Endothelial cell (in vitro differentiated cells): ENCODE measurements at regions not wholly inside any gene's neighbourhood (a gene's known extent, or its start where the extent isn't known, plus 50 kb on each side); places are given as distances from the start of the nearest gene placed in this dataset.

Experiments
- DNase-seq: peaks from one replicate; pipeline ENCODE4 v3.0.0; 2021; ENCODE audit warnings: low spot score
- H3K27ac Mint-ChIP-seq: one replicate; pipeline ENCODE4 v1.8.0; 2021; ENCODE audit warnings: mixed read lengths, inconsistent platforms; ENCODE audit not compliant: unreplicated experiment
- H3K27me3 Mint-ChIP-seq: one replicate; pipeline ENCODE4 v1.8.0; 2021; ENCODE audit warnings: mild to moderate bottlenecking, moderate library complexity, mixed read lengths, inconsistent platforms; ENCODE audit not compliant: unreplicated experiment
- H3K36me3 Mint-ChIP-seq: one replicate; pipeline ENCODE4 v1.8.0; 2021; ENCODE audit warnings: mild to moderate bottlenecking, low read depth, mixed read lengths, inconsistent platforms; ENCODE audit not compliant: unreplicated experiment
- H3K4me1 Mint-ChIP-seq: one replicate; pipeline ENCODE4 v1.8.0; 2021; ENCODE audit warnings: mild to moderate bottlenecking, mixed read lengths, inconsistent platforms; ENCODE audit not compliant: unreplicated experiment
- H3K4me3 Mint-ChIP-seq: one replicate; pipeline ENCODE4 v1.8.0; 2021; ENCODE audit warnings: mild to moderate bottlenecking, mixed read lengths, inconsistent platforms; ENCODE audit not compliant: unreplicated experiment
- H3K9me3 Mint-ChIP-seq: one replicate; pipeline ENCODE4 v1.8.0; 2021; ENCODE audit warnings: mixed read lengths, inconsistent platforms; ENCODE audit not compliant: unreplicated experiment
- CTCF ChIP-seq: fragments of 200-600 bp; sonication (generic); IDR thresholded peaks from one replicate; pipeline ENCODE4 v1.5.0; 2021; ENCODE audit warnings: antibody characterized with exemption; ENCODE audit not compliant: unreplicated experiment

DNA sequence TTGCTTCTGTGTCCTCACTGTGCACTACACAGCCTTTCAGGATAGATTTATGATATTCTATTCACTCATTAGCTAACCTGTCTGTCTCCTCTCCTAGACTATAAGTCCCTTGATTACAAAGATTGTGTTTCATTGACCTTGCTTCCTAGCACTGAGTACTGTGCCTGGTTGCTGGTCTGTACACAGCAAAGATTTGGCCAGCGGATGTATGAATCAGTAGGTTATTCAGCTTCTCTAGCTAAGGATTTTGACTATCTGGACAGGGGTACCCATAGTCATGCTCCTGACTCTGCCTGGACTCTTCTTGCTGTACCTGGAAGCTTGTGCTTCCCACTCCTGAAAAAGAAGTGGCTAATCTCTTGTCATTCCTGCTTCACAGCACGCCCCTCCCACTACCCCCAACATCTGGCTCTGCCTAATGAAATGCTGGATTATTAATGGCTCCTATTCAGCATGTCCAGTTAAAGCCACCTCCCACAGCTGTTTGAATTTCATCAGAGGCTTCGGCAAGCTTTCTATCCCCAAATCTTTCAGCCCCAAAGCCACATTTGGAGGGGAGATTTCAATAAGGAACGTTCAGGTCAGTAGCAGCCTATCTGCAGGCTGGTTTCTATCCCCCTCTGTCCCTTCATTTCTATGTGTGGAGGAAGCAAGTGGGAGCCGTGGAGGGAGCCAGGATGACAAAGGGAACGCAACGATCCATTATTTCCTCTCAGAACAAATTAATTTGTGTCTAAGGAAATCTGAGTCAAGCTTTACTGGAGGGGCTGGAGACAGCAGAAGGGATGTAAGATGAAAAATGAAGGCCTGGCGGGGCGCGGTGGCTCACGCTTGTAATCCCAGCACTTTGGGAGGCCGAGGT lies 64.8 kb upstream of the PPM1J start:
- peaks cover 9% of the 10 kb centered on the region for H3K27me3 Mint-ChIP-seq
- no peaks in the 10 kb centered on the region for H3K4me1 Mint-ChIP-seq

DNA sequence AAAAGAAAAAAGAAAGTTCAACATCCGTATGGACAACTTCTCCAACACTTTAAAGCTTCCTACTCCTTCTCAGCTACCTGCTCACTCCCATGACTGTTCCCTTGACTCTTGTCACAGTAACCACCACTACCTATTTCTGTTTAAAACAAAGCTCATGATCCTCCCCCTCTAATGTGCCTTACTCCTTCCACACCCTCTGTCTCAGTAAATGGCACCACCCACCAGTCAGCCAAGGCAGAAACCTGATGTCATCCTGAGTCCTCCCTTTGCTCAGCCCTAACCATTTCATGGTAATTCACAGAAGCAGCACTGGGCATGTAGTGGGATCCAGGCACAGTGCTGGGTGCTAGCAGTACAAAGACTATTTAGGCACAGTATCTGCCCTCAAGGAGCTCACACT lies 63.0 kb upstream of the PPM1J start:
- Mint-ChIP-seq H3K9me3 (peaks cover under 1% of the 10 kb centered on the region), H3K4me1 (no peaks in the 10 kb centered on the region), H3K4me3 (no peak overlapping the region), H3K27ac (no peak overlapping the region), H3K27me3 (peaks cover 4% of the 10 kb centered on the region), H3K36me3 (peaks cover 4% of the 10 kb centered on the region)
- TF ChIP-seq CTCF = no peak
- DNase-seq = no peak

More for the DNA sequence above, 64.8 kb upstream of the PPM1J start:
- Mint-ChIP-seq H3K9me3 (peaks cover 5% of the 10 kb centered on the region), H3K36me3 (peaks cover 9% of the 10 kb centered on the region), H3K27ac (no peak overlapping the region), H3K4me3 (no peak overlapping the region)
- DNase-seq = no peak
- no peak for TF ChIP-seq CTCF

DNA sequence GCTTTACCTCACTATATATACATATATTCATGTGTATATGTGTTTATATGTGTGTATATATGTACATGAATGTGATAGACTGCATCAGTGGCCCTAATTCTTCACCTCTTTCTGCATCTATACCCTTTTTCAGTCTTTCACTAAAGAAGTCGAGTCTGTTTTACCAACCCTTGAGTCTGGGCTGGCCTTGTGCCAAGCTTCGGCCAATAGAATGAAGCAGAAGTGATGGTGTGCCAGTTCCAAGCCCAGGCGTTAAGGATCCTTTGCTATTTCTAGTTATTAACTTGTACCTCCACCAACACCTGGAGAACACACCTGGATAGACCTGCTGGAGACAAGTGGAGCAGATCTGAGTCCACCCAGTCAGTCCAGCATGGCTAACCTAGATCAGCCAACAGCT lies 61.6 kb upstream of the PPM1J start:
- Mint-ChIP-seq H3K27me3 (no peaks in the 10 kb centered on the region), H3K36me3 (no peaks in the 10 kb centered on the region), H3K9me3 (no peaks in the 10 kb centered on the region), H3K4me1 (no peaks in the 10 kb centered on the region), H3K27ac (no peak overlapping the region), H3K4me3 (no peak overlapping the region)
- DNase-seq = no peak
- no peak for TF ChIP-seq CTCF

- no peak for TF ChIP-seq CTCF
- no peaks in the 10 kb centered on the region for H3K4me1 Mint-ChIP-seq
- H3K27ac Mint-ChIP-seq = no peak overlapping the region
- no peaks in the 10 kb centered on the region for H3K36me3 Mint-ChIP-seq
- H3K9me3 Mint-ChIP-seq = no peaks in the 10 kb centered on the region
- no peak overlapping the region for H3K4me3 Mint-ChIP-seq
- DNase-seq = no peak
- peaks cover under 1% of the 10 kb centered on the region for H3K27me3 Mint-ChIP-seq
Measured at GRCh38 chr1:112772781-112773180, 57.6 kb upstream of the PPM1J start.

GRCh38 chr1:112770724-112771123 lies 55.6 kb upstream of the PPM1J start:
- no peaks in the 10 kb centered on the region for H3K36me3 Mint-ChIP-seq
- no peaks in the 10 kb centered on the region for H3K4me1 Mint-ChIP-seq
- TF ChIP-seq CTCF = no peak
- no peaks in the 10 kb centered on the region for H3K9me3 Mint-ChIP-seq
- peaks cover 3% of the 10 kb centered on the region for H3K27me3 Mint-ChIP-seq
- H3K27ac Mint-ChIP-seq = no peak overlapping the region
- no peak for DNase-seq
- H3K4me3 Mint-ChIP-seq = no peak overlapping the region
